ENCODE measurements at regions not wholly inside any gene's neighbourhood (a gene's known extent, or its start where the extent isn't known, plus 50 kb on each side); places are given as distances from the start of the nearest gene placed in this dataset.

DNA sequence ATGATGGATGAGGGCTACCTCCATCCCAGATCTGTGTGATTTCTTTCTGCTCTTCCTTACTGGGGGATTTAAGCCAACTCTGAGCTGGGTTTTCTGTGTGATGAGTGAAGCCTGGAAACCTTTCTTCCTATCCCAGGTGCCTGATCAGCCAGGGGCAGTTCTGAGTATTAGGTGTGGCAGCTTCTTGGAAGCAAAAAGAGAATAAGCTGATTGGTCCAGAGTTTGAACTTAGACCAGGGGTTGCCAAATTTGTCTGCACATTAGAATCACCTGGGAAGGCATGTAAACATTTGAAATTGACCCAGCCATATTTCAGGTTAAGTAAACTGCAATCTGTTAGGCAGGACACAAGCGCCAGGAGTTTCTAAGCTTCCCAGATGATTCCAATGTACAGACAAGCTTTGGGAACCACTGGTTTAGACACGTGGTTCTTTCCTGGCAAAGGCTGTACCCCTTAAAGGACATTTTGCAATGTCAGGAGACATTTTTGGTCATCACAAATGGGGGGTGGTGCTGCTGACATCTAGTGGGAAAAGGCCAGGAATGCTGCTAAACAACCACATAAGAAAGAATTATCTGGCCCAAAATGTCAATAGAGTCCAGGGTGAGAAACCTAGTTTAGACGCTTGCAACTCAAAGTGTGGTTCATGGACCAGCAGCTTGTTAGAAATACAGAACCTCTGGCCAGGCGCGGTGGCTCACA lies 160.5 kb upstream of the GHITM start:
- TF ChIP-seq, protein P1, sequence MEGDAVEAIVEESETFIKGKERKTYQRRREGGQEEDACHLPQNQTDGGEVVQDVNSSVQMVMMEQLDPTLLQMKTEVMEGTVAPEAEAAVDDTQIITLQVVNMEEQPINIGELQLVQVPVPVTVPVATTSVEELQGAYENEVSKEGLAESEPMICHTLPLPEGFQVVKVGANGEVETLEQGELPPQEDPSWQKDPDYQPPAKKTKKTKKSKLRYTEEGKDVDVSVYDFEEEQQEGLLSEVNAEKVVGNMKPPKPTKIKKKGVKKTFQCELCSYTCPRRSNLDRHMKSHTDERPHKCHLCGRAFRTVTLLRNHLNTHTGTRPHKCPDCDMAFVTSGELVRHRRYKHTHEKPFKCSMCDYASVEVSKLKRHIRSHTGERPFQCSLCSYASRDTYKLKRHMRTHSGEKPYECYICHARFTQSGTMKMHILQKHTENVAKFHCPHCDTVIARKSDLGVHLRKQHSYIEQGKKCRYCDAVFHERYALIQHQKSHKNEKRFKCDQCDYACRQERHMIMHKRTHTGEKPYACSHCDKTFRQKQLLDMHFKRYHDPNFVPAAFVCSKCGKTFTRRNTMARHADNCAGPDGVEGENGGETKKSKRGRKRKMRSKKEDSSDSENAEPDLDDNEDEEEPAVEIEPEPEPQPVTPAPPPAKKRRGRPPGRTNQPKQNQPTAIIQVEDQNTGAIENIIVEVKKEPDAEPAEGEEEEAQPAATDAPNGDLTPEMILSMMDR (IDR thresholded peaks at IDR 0.05): no peak
- TF ChIP-seq POLR2A (IDR thresholded peaks at IDR 0.05): no peak

Data from heart left ventricle (tissue), 13 donors.